ENCODE measurements at regions not wholly inside any gene's neighbourhood (a gene's known extent, or its start where the extent isn't known, plus 50 kb on each side); places are given as distances from the start of the nearest gene placed in this dataset.
A peak's percentile ranks its signal among the peaks of the same experiment; 100 is the strongest.

- DNase-seq (ENCODE audit: low read depth), result no peak
These were observed 710.7 kb upstream of the PTPRD start for GRCh38 chr9:11323457-11323856.

- DNase-seq (ENCODE audit: low read depth), result peak; percentile 91
These were observed 713.4 kb upstream of the PTPRD start for GRCh38 chr9:11326231-11326630.

GRCh38 chr9:11328326-11328725 is 715.5 kb upstream of the PTPRD start:
- no peak for DNase-seq (ENCODE audit: low read depth)

- DNase-seq (ENCODE audit: low read depth), result no peak
These were observed 722.2 kb upstream of the PTPRD start for GRCh38 chr9:11335011-11335410.

DNA sequence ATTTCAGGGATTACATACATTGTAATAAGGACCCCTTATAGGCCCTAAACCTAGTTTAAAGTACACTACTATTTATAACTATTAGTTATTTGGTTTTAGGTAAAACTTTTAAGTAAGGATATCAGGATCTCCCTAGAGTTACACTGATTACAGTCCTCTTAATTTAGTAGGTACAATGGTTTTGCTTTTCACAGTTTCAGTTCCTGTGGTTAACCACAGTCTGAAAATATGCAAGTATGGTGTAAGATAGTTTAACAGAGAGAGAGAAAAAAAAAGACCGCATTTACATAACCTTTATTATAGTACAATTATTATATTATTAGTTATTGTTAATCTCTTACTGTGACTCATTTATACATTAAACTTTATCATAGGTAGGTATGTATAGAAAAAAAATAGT is 725.3 kb upstream of the PTPRD start:
- peak; percentile 9 for DNase-seq (ENCODE audit: low read depth)

DNA sequence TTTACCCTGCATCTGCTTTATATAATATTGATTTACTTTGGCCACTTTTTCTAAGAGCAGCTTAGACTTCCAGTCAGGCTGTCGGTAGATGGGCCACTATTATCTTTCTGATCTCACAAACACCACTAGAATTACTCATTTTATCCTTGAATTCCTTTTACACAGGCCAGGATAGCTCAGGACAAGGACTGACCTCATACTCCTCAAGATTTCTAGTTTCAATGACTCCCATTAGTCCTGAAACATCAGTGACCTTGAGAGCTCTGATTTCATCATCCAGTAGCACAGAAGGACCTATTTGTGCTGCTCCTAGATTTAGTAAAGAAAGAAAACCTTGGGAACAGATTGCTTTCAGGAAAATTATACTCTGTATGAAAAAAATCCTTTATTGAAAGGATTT is 727.9 kb upstream of the PTPRD start:
- DNase-seq (ENCODE audit: low read depth), result peak; percentile 53

DNA sequence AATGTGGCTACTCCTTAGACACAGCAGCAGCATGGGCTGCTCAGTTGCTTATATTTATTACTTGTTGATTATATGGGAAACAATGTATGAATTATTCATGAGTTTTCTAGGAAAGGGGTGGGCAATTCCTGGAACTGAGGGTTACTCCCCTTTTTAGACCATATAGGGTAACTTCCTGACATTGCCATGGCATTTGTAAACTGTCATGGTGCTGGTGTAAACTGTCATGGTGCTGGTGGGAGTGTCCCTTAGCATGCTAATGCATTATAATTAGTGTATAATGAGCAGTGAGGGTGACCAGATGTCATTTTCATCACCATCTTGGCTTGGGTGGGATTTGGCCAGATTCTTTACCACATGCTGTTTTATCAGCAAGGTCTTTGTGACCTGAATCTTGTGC is 734.6 kb upstream of the PTPRD start:
- DNase-seq (ENCODE audit: low read depth), result no peak

DNA sequence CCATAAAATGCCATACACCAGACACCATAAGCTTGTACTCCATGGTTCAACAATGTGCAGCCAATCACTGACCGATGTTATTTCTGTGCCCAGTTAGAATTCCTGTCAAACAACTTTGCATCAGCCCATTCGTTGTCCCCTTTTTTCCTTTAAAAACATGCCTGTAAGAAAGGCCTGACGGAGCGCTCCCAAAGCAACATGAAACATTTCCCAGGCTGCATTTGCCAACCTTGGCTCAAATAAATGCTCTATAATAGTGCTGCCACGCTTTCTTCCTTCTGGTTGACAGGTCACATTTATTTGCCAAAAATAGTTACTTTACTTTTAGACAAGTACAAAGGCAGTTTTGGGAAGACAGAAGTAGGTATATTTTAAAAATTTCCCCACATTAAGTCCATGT is 735.6 kb upstream of the PTPRD start:
- DNase-seq (ENCODE audit: low read depth), result no peak

- no peak for DNase-seq (ENCODE audit: low read depth)
These were observed 736.4 kb upstream of the PTPRD start for GRCh38 chr9:11349187-11349586.

DNA sequence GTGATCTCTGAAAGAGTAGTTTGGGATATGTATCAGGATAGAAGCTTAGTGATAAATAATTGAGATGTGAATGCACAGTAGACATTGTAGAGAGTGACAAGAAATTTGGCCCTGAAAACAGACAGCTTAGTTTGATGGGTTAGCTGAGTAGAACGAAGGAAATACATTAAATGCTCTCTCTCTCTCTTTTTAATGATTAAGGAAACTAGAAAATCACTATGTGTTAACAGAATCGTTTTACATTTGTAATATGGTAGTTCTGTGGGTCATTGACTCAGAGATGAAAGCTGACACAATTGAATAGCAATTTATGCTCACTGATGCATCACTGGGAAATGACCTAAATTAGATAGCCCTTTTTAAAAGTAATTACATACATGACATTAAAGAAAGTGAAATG is 739.8 kb upstream of the PTPRD start:
- no peak for DNase-seq (ENCODE audit: low read depth)

- DNase-seq (ENCODE audit: low read depth), result peak; percentile 6
These were observed 743.3 kb upstream of the PTPRD start for GRCh38 chr9:11356067-11356466.

- DNase-seq (ENCODE audit: low read depth), result no peak
These were observed 753.9 kb upstream of the PTPRD start for GRCh38 chr9:11366585-11367129.

- no peak for DNase-seq (ENCODE audit: low read depth)
These were observed 762.1 kb upstream of the PTPRD start for GRCh38 chr9:11374926-11375325.

- peak; percentile 5 for DNase-seq (ENCODE audit: low read depth)
These were observed 789.8 kb upstream of the PTPRD start for GRCh38 chr9:11402621-11403020.

DNA sequence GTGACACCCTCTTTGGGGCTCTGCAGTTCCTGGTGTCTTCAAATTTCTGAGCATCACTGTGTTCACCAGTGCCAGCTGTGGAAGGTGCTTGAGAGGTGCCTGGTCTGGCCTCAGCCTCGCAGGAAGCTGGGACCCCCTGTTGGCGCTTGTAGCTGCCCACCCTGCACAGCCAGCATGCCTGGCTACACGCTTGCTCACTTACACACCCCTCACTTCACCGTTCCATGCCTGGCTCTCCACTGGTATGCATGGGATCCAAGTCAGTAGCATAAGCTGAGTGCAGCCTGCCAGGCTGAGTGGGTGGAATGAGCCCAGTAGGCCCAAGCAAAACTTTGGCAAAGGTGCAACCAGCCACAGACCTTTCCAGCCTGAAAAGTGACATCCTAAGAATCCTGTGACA is 801.4 kb upstream of the PTPRD start:
- no peak for DNase-seq (ENCODE audit: low read depth)

DNA sequence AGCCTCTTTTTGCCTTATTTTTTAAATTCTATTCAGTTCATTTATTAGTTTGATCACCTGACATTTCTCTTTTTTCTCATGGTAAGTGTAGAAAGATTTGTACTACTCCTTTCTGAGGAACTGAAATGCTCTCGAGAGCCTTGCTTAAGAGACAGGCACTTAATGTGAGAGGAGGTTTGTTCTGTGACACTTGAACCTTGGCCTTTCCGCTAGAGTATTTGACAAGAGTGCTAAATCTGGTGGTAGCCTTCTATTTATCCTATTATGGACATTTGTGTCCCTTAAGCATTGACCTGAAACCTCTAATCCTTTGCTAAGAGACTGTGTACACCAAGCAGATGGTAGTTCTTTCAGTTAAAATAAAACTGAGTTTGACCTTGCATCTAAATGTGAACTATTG is 805.0 kb upstream of the PTPRD start:
- DNase-seq (ENCODE audit: low read depth), result no peak

- no peak for DNase-seq (ENCODE audit: low read depth)
These were observed 818.7 kb upstream of the PTPRD start for GRCh38 chr9:11431490-11431889.

DNA sequence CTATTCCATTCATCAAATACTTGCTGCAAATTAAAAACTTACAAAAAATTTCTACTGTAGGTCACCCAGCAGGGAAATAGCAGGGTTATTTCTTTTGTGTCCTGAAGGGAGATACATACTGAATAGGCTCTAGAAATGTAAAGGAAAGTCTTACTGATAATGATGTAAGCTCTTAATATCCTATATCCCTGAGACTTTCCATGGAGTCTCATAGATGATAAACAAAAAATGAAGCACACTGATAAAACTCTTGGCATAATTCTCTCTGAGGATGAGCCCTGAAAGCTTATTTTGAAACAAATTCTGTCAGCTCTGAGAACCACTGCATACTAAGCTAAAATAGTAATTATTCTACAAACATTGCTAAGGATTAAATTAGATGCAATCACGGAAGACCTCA is 819.6 kb upstream of the PTPRD start:
- DNase-seq (ENCODE audit: low read depth), result no peak

GRCh38 chr9:11443631-11444030 is 830.8 kb upstream of the PTPRD start:
- DNase-seq (ENCODE audit: low read depth), result peak; percentile 62

DNA sequence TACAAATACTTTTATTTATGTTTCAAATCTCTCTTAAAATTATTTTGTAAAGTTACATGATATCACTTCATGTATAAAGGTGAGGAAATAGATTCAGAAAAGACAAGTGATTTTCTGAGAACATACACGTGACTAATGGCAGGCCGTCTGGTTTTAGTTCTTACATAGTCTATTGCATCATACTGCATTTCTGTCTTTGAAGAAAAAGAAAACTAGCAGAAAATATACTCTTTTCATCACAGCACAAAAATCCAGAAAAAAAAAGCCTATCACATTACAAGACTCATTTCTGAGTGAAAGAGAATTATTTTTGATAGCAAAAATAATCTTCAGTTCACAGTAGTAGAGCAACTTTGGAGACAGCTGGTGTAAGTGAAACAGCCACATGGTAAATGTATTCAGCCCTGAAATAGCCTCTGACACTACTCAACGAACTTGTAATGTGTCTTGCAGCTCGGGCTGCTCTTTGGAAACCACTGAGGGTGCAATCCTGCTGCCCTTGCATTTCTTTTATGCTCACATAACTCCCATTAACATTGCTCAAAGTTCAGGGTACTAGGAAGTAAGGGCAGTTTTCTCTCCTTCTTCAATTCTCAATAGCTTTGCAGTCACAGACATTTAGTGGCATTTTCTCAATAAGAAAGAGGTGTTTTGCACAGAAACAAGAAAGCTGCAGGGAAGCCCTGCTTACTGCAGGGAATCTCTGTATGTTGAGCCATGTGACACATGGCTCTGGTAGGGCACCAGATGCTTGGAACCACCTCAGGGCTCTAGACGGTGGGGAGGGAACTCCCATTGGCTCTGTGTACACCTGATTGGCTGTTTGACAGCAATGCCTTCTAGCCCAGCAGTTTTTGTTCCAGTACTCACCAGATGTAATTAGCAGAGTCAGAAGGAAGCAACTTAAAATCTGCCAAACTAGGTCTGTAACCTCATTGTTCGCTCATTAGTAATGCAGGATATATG is 845.3 kb upstream of the PTPRD start:
- DNase-seq (ENCODE audit: low read depth), result peak; percentile 66

DNA sequence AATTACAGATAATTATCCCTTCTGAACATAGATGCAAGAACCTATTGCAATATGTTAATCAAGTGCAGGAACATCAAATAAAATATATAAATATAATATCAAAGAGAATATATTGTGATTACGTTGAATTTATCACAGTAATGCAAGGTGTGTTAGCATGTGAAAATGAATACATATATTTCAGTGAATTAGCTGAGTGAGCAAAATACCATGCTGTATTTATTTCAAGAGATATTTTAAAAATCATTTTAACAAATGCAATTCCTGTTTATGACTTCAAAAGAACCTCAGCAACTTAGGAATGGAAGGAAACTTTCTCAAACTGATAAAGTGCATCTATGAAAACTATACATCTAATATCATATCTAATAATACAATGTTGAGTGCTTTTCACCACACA is 856.9 kb upstream of the PTPRD start:
- no peak for DNase-seq (ENCODE audit: low read depth)

DNA sequence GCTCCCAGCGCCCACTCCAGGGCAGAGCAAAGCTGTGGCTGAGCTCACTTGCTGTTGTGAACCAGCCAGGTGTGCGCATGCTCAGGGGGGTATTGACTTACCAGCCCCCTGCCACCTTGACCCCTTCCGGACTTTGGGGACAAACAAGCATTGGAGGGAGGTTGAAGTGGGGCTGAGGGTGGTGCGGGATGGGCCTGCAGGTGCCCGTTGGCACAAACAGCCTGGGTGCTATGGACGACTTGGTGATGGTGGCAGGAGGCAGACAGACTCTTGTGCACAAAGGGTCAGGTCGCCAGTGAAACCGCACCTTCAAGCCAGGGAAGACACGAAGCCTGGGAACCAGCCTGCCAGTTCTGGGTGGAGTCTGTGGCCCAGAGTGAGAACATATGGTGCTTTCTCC is 858.5 kb upstream of the PTPRD start:
- no peak for DNase-seq (ENCODE audit: low read depth)

DNA sequence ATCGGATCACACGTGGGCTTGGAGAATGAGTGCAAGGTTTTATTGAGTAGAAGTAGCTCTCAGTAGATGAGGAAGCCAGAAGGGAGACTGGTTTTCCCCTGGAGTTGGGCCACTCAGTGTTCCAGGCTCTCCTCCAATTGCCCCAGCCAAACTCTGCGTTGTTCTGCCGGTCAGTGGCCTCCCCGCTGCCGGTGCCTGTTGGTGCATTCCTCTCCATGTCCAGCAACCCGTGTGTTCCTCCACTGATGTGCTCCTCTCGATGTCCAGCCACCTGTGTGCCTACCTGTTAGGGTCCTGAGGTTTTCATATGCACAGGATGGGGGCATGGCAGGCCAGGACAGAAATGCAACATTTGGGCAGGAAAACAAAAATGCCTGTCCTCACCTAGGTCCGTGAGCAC is 888.0 kb upstream of the PTPRD start:
- DNase-seq (ENCODE audit: low read depth), result no peak

- DNase-seq (ENCODE audit: low read depth), result no peak
These were observed 894.2 kb upstream of the PTPRD start for GRCh38 chr9:11506980-11507379.
